Right ventricle myocardium inferior (tissue), 1 donor: ENCODE measurements at regions not wholly inside any gene's neighbourhood (a gene's known extent, or its start where the extent isn't known, plus 50 kb on each side); places are given as distances from the start of the nearest gene placed in this dataset.

Experiments
- ATAC-seq: fragments of 200-7000 bp; cut with Tn5 transposase; one replicate; pipeline ENCODE4 v1.9.1; 2020; ENCODE audit warnings: mild to moderate bottlenecking, moderate library complexity
- DNase-seq: peaks from one replicate; pipeline ENCODE4 v3.0.0; 2021; ENCODE audit errors: missing footprints
- intact Hi-C: fragments of 100-400 bp; cut with DNase I; formaldehyde crosslinking; loops from one replicate; pipeline ENCODE4 v1.11.0; 2022
- donor health status: DM: no; HTN: yes; CAD: no; lungs with severe emphysema.

DNA sequence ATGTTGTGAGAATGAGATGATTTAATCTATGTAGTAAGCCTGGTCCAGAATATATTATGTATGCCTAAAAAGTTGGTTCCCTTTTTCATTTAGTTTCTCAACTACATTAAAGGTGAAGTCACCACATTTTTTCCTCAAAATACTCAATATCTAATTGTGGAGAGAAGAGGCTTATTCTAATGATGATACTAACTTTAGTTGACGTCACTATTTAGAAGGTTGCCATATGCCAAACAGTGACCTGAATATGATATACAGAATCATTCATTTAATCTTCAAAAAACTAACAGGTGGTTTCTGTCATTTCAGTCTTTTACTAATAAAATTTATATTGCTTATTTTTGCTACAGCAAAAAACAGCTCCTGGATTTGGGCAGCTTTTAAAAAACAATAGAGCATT lies 480.7 kb upstream of the NWD2 start:
- DNase-seq (no peak), ATAC-seq (no peak)
- intact Hi-C loops, result no loop called here

DNA sequence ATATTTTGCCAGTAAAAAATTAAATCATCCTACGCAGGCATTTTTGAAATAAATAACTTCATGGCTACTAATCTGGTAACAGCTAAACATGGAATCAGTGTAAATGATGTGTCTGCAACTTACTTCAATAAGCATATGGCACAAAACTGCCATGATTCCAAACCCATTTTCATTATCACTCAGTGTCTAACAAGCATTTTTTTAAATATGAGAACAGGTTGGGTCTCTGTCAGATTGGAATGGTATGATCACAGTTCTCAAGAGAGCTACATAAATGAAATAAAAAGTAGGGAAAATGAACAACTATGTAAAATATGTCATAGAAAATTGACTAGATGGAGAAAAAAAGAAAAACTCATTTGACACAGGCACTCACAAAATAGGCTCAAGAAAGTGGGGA lies 476.9 kb upstream of the NWD2 start:
- DNase-seq (no peak), ATAC-seq (no peak)
- intact Hi-C loops, result no loop called here

DNA sequence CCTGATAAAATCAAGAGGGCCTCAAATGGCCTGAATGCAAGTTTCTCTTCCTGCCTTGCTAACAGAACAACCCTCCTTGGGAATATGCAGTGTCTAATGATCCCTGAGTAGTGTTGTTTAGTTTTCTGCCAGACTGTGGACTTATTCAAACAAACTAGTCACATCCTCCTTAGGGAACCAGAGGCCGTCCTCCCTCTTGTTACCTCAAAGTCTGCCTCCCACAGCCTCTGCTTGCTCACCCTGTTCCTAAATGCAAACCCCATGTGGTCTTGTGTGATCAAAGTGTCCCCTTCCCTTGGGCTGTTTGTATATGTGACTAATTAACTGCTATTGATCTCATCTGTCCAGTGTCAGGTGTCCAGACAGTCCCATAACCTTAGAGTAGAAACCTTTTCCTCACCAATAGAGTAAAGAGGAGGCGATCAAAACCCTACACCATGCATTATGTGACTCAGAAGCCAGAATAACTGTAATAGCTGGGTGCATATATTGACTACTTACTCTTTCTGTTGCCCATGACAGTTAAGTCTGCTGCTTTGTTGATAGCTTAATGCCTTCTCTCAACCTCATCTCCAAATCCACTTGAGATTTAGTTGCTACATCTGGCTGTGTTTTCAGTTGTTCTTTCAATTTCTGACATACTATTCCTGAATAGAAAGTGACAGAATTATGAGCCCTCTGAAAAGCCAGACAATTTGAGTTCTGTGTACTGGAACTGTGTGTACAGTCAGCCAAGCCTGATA lies 473.0 kb upstream of the NWD2 start:
- intact Hi-C loops, result no loop called here
- ATAC-seq, result no peak
- DNase-seq, result no peak

DNA sequence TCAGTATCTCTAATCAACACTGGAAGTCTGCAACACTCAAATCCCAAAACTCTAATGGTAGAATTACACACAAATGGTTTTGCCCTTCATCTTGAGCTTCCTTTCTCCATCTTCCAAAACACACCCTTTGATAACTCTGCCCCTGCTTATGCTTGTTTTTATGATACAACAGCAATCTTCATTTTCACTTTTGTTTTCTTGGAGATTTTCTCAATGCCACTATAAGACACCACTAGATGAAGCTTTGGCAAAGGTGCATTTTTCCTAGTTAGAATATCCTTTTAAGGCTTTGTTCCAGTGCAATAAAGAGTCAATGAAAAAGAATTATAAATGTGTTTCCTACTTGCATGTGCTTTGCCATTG lies 472.4 kb upstream of the NWD2 start:
- DNase-seq (no peak), ATAC-seq (no peak)
- intact Hi-C loops, result no loop called here

DNA sequence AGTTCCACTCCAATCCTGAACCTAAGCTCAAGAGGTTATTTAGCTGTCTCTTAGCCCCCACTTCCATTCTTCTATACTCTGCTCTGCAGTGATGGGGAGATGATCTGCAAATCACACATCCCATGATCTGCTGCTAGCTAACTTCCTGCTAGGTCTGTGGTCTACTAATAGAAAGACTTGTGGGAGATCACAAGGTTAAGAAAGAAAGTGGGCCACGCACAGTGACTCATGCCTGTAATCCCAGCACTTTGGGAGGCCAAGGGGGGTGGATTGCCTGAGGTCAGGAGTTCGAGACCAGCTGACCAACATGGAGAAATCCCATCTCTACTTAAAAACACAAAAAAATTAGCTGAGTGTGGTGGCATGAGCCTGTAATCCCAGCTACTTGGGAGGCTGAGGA lies 471.1 kb upstream of the NWD2 start:
- intact Hi-C loops, result no loop called here
- ATAC-seq, result no peak
- no peak for DNase-seq

DNA sequence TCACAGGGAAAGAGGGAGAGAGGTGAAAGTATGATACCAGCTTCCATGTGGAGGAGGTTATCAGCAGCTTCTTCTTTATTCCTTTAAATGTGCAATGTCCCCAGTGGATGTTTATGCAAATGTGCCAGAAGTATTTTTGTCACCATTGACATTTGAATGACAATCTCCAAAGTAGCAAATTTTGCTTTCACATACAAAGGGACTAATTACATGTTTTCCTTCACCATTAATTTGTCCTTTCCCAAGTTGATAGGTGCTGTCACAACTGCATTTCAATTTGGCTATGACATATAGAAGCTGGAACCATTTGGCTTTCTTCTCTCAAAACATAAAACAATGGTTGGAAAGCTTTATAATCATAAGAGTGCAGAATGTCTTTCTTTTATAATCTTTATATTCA lies 469.0 kb upstream of the NWD2 start:
- no peak for DNase-seq
- ATAC-seq, result no peak
- intact Hi-C loops, result no loop called here

DNA sequence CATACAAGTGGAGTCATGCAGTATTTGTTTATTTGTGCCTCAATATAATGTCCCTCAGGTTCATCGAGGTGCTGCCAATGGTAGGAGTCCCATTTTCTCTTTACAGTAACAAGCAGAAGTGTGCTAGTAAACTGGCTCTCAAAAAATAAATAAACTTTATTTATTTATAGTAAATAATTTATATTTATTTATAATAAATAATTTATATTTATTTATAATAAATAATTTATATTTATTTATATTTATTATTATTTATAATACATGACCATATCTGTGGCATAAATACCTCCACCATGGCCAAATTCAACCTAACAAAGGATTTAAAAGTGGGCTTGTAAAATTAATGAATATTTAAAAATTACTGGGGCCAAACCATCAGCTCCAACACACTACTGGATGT lies 464.9 kb upstream of the NWD2 start:
- no peak for ATAC-seq
- DNase-seq, result no peak
- intact Hi-C loops, result no loop called here

DNA sequence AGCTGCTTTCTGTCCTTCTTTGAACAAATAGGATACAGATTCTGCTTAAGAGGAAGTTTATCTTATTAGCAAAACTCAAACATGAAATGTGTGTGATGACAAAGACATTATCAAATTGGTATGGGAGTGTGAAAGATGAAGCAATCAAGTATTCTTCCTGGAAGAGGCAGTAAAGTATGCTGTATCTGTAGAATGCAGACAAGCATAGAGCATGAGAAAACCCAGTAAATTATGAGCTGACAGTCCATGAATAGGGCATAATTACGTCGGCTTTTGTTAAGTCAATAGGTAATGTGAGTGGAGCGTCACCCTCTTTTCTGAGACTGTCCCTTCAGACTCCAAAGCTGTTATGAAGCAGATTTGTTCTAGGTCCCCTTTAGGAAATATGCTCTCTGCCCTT lies 458.6 kb upstream of the NWD2 start:
- intact Hi-C loops, result no loop called here

DNA sequence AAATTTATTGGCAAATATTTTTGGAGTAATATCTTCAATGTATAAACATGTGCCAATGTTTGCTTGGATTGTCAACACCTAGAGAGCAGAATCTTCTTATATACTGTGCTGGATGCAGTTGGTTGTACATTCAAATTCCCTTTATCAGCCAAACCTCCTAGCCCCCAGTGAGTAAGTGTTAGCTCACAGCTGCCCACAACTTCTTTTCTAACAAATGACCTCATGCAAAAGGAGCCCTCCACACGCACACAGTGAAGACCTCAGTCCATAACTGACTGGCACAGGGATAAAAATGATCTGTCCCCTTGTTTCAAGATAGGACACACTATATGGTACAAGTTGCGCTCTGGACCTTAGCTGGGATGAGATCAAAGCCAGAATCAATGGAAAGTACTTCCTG lies 458.0 kb upstream of the NWD2 start:
- DNase-seq, result no peak
- intact Hi-C loops, result no loop called here
- no peak for ATAC-seq

More for the DNA sequence above, 458.6 kb upstream of the NWD2 start:
- no peak for ATAC-seq
- no peak for DNase-seq

DNA sequence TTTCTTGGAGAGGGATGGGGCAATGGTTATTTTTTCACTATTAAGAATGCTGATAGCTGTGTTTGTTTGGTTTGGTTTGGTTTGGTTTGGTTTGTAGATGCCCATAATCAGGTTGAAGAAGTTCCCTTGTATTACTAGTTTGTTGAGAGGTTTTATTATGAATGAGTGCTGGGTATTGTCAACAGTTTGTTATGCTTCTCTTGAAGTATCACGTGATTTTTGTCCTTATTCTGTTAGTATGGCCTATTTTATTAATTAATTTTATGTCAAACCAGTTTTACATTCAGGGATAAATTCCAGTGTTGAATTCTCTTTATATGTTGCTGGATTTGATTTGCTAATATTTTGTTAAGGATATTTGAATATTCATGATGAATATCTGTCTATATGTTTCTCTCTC lies 449.8 kb upstream of the NWD2 start:
- no peak for ATAC-seq
- intact Hi-C loops, result no loop called here
- no peak for DNase-seq

DNA sequence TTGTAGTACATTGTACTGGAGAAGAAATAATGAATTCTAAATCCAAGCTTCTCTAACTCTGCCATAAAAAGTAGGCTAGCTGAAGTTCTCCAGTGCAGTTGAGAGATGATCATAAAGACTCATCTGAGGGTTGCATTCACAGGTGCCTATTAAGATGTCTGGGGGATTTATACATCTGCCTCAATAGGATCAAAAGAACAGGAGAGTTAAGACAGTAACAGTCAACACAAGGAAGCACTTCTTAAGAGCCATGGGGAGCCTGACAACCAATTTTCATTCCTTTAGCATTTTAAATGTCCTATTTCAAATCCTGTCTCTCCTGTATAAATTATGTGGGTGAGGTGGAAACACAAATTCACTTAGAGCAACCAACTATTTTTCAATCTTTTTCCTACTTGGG lies 432.4 kb upstream of the NWD2 start:
- ATAC-seq (no peak), DNase-seq (no peak)
- intact Hi-C loops, result no loop called here

DNA sequence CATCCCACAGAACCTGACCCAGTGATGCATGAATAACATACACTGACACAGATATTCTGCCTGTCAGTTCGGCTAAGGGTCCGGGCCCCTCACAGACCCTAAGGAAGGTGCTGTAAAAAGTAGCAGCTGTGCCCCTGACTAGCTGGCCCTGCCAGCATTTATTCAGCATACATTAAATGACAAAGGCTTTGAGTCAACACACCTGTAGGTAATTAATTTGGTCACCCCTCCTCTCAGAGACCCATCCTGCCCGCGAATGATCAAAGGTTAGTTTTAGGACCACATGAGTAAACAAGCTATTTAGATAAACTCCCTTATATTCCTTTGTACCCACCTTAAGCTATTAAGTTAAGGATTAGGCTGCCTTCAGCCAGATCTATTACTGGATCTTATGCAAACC lies 429.0 kb upstream of the NWD2 start:
- intact Hi-C loops, result no loop called here
- ATAC-seq, result no peak
- no peak for DNase-seq

DNA sequence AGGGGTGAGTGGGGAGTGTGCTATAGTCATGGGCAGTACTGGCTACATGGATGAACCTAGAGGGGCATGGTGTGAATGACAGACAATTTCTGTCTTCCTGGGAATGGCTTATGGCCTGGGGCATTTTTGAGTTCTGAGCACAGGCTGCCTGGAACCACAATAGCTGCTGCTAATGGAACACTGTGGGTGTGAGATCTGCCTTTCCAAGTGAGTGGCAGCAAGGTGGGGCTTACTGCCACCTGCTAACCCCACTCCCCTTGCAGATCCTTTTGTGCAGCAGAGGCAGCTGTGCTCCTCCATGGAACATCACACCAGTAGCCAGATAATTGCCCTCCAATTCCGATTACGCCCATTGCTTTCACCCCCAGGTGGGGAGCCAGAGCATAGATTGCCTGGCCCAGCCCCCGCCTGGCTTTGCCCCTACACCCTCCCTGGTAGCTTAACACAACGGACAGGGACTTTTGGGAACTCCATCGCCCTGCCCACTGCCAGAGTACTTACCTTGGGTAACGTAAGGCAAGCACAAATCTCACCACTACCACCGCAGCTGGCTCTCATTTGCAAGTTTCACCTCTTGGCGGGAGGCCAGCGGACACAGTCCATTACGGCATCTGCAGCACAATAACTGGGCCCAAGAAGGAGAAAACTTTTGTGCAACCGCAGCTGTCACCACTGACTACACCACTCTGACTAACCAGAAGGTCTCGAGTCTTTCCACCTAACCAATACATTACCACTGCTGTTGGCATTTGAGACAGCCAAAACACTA lies 421.2 kb upstream of the NWD2 start:
- ATAC-seq, result no peak
- intact Hi-C loops, result no loop called here
- no peak for DNase-seq

DNA sequence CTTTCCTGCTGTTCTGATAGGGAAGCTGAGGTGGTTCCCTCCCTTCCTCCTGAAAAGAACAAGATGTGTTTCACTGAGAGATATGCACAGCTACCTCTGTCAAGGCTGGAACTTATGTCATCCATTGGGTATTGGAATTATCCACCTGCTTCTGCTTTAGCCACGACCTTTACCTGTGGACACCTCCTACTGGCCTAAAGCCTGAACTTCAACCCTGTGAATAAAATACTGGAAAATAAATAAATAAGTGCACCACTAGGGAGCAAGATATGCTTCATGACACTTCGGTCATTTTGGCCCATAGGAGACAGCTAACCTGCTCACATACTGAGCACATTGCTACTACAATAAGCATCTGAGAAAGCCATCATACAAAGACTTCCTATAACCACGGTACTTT lies 419.9 kb upstream of the NWD2 start:
- intact Hi-C loops, result no loop called here
- DNase-seq (no peak), ATAC-seq (no peak)

DNA sequence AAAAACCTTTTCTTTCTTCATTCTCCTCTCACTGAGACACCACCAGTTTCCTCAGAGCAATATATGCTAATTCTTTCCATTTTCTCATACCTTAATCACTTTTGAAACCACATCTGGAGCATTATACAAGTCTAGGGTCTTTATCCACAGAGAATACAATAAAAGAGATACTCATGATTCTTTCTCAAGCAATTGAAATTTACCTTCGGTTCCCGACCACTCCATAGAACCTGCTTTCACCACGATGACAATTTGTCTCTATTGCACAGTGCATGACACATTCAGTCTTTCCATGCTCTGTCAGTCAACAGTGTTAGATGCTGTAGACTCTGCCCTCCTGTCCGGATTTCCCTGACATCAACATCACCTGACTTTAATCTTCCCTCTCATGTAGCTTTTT lies 409.3 kb upstream of the NWD2 start:
- ATAC-seq (no peak), DNase-seq (no peak)
- intact Hi-C loops, result no loop called here

DNA sequence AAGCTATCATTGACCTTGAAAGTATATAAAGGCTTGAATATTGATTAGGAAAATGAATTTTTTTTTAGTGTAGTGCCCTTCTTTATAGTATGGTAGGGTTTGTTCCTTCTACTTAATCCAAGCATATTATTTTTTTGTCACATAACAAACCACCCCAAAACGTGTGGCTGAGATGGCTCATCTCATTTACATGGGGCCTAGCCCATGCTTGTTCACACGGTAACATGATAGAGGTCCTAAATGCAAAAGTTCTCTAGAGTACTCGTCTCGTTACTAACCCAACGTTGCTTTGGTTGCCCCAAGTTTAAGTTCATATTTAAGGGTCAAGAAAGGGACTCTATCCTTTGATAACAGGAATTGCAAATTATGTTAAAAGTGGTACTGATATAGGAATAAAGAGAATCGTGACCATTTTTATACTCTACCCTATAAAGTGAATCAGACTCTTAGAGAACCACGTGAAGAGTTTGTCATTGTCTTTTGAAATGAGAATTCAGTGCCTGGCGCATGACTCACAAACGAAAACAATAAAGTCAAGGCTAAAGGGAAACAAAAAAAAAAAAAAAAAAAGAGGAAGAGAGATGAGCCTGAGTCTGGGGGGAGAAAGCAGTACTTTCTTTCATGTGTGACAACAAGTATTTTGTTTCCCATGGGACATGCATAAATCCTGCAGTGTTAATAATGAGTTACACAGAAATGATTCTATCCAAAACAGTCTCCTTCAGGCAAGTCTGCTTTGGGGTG lies 402.8 kb upstream of the NWD2 start:
- ATAC-seq (no peak), DNase-seq (no peak)
- intact Hi-C loops, result no loop called here

DNA sequence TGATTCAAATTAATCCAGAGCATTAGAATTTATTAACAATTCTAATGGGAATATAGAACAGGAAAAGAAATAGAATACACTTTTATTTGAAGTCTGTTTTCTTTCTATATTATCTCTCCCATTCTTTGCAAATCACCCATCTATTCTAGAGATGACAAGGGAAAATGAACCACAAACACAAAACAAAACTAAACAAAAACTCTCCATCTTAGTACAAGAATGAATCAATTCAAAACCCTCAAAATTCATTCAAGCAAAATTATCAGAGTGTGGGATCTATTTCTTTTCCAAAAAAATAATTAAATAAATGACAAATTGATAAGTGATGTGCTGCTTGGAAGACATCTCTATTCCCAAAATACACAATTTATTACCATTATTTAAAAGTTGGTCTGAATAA lies 400.1 kb upstream of the NWD2 start:
- DNase-seq (no peak), ATAC-seq (no peak)
- intact Hi-C loops, result no loop called here

DNA sequence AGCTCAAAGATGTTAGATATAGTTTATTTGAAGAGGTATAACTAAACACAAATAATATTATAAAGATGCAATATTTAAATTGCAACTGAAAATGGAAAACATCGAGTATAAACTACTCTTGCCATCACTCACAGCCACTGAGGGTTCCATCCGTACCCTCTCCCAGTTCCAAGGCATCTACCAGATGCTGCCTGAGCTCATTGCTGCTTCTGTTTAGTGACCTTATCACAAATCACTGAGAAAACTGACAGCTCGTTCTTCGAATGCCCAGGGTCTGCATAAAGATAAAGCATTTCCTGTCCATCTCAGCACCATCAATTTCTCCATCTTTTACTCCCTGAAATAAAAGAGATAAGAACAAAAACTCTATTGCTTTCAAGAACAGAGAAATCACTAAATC lies 391.7 kb upstream of the NWD2 start:
- intact Hi-C loops, result no loop called here
- no peak for ATAC-seq

DNA sequence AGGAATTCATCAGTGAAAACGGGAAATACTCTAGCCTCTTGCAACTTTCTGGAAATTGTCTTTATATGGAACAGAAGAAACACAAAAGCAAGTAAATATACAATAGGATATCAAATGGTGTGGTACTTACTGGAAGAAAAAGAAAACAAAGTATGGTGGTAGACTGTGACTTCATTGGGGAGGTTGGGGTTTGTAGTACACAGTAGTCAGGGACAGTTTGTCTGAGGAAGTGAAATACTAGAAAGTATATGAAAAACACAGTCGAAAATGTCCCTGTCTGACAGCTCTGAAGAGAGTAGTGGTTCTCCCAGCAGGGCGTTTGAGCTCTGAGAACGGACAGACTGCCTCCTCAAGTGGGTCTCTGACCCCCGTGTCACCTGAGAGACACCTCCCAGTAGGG lies 390.0 kb upstream of the NWD2 start:
- intact Hi-C loops, result no loop called here
- DNase-seq, result no peak
- ATAC-seq, result no peak

More for the DNA sequence above, 391.7 kb upstream of the NWD2 start:
- no peak for DNase-seq

DNA sequence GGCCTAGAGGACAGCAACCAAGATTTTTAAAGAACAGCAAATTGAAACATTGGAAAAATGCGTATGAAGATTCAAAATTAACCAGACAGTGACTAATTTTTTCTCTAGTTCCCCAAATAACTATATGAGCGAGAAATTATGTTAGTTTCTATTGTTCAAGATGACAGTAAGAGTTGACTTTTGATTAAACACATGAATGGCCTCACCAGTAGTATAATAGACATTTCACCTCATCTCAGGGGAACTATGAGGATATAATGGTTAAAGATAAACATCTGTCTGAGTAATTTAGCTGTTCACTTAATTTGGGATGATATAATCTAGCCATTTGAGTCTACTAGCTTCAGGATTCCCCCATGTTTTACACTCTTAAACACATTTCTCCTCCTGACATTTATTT lies 380.9 kb upstream of the NWD2 start:
- DNase-seq (no peak), ATAC-seq (no peak)
- intact Hi-C loops, result no loop called here
